ENCODE measurements at regions not wholly inside any gene's neighbourhood (a gene's known extent, or its start where the extent isn't known, plus 50 kb on each side); places are given as distances from the start of the nearest gene placed in this dataset.

- Mint-ChIP-seq H3K4me1 (ENCODE audit: low read depth) (no peaks in the 10 kb centered on the region), H3K9me3 (ENCODE audit: insufficient read depth) (no peaks in the 10 kb centered on the region), H3K4me3 (no peak overlapping the region), H3K27ac (no peak overlapping the region), H3K36me3 (ENCODE audit: low read depth) (no peaks in the 10 kb centered on the region), H3K27me3 (ENCODE audit: low read depth) (peaks cover 10% of the 10 kb centered on the region)
- ChIA-PET CTCF (no interaction called here), POLR2A (no interaction called here)
- no peak for ATAC-seq
- DNase-seq = no peak
Measured at GRCh38 chr13:31914843-31915242, 116.7 kb upstream of the FRY start.

GRCh38 chr13:31918707-31919106 is 112.9 kb upstream of the FRY start:
- Mint-ChIP-seq H3K4me3 (no peak overlapping the region), H3K27ac (no peak overlapping the region), H3K9me3 (ENCODE audit: insufficient read depth) (no peaks in the 10 kb centered on the region), H3K4me1 (ENCODE audit: low read depth) (peaks cover 6% of the 10 kb centered on the region), H3K36me3 (ENCODE audit: low read depth) (no peaks in the 10 kb centered on the region), H3K27me3 (ENCODE audit: low read depth) (peaks cover 12% of the 10 kb centered on the region)
- CTCF ChIA-PET = interaction anchor here (2.5 to 4.8 kb wide), 2 partner anchors 8 to 10 kb away, joined by 10 to 40 read pairs; no protein-coding TSS in a partner anchor
- POLR2A ChIA-PET = interaction anchor here (0.5 to 1.9 kb wide), 2 partner anchors 9 to 396 kb away, joined by 3 to 4 read pairs; partner anchors contain the start of genes BRCA2 and ZAR1L
- ATAC-seq = no peak
- DNase-seq = no peak

- POLR2A ChIA-PET = interaction anchor here (0.5 to 1.9 kb wide), 2 partner anchors 9 to 395 kb away, joined by 3 to 4 read pairs; partner anchors contain the start of genes BRCA2 and ZAR1L
- Mint-ChIP-seq H3K27ac (no peak overlapping the region), H3K4me3 (no peak overlapping the region)
Measured at GRCh38 chr13:31919241-31919640, 112.3 kb upstream of the FRY start.

GRCh38 chr13:31919971-31920726 is 111.4 kb upstream of the FRY start:
- DNase-seq = no peak
- Mint-ChIP-seq H3K4me3 (no peak overlapping the region), H3K4me1 (ENCODE audit: low read depth) (peaks cover 6% of the 10 kb centered on the region), H3K27me3 (ENCODE audit: low read depth) (peaks cover 12% of the 10 kb centered on the region), H3K27ac (no peak overlapping the region), H3K9me3 (ENCODE audit: insufficient read depth) (no peaks in the 10 kb centered on the region), H3K36me3 (ENCODE audit: low read depth) (no peaks in the 10 kb centered on the region)
- ChIA-PET POLR2A (interaction anchor here (1.9 kb wide), 1 partner anchor 395 kb away, joined by 4 read pairs; the partner anchor contains the start of genes BRCA2 and ZAR1L), CTCF (interaction anchor here (0.7 to 4.8 kb wide), 5 partner anchors 9 to 81 kb away, joined by 3 to 40 read pairs (median 4); no protein-coding TSS in a partner anchor)
- ATAC-seq = no peak

More at GRCh38 chr13:31919241-31919640, 112.3 kb upstream of the FRY start:
- ATAC-seq (no peak), DNase-seq (no peak)
- Mint-ChIP-seq H3K4me1 (ENCODE audit: low read depth) (peaks cover 6% of the 10 kb centered on the region), H3K9me3 (ENCODE audit: insufficient read depth) (no peaks in the 10 kb centered on the region), H3K27me3 (ENCODE audit: low read depth) (peaks cover 12% of the 10 kb centered on the region), H3K36me3 (ENCODE audit: low read depth) (no peaks in the 10 kb centered on the region)
- CTCF ChIA-PET = interaction anchor here (1.3 to 4.8 kb wide), 3 partner anchors 9 to 82 kb away, joined by 4 to 40 read pairs (median 10); no protein-coding TSS in a partner anchor

- H3K36me3 Mint-ChIP-seq (ENCODE audit: low read depth) = no peaks in the 10 kb centered on the region
- peaks cover 12% of the 10 kb centered on the region for H3K27me3 Mint-ChIP-seq (ENCODE audit: low read depth)
- DNase-seq (no peak), ATAC-seq (no peak)
- ChIA-PET CTCF (interaction anchor here (4.8 kb wide), 1 partner anchor 11 kb away, joined by 40 read pairs; no protein-coding TSS in a partner anchor), POLR2A (no interaction called here)
- H3K27ac Mint-ChIP-seq = no peak overlapping the region
- no peaks in the 10 kb centered on the region for H3K9me3 Mint-ChIP-seq (ENCODE audit: insufficient read depth)
- peaks cover 6% of the 10 kb centered on the region for H3K4me1 Mint-ChIP-seq (ENCODE audit: low read depth)
- no peak overlapping the region for H3K4me3 Mint-ChIP-seq
Measured at GRCh38 chr13:31920727-31921100, 110.9 kb upstream of the FRY start.

GRCh38 chr13:31922724-31923123 is 108.8 kb upstream of the FRY start:
- Mint-ChIP-seq H3K4me3 (no peak overlapping the region), H3K27ac (no peak overlapping the region), H3K4me1 (ENCODE audit: low read depth) (peaks cover 6% of the 10 kb centered on the region), H3K27me3 (ENCODE audit: low read depth) (peaks cover 15% of the 10 kb centered on the region), H3K36me3 (ENCODE audit: low read depth) (no peaks in the 10 kb centered on the region), H3K9me3 (ENCODE audit: insufficient read depth) (no peaks in the 10 kb centered on the region)
- ChIA-PET POLR2A (no interaction called here), CTCF (no interaction called here)
- ATAC-seq = no peak
- DNase-seq = no peak

- ChIA-PET CTCF (interaction anchor here (1.7 kb wide), 1 partner anchor 13 kb away, joined by 7 read pairs; no protein-coding TSS in a partner anchor), POLR2A (interaction anchor here (0.6 kb wide), 1 partner anchor 1197 kb away, joined by 4 read pairs; no protein-coding TSS in a partner anchor)
- DNase-seq = no peak
- Mint-ChIP-seq H3K4me1 (ENCODE audit: low read depth) (peaks cover 8% of the 10 kb centered on the region), H3K27ac (no peak overlapping the region), H3K27me3 (ENCODE audit: low read depth) (peaks cover 15% of the 10 kb centered on the region), H3K36me3 (ENCODE audit: low read depth) (no peaks in the 10 kb centered on the region), H3K9me3 (ENCODE audit: insufficient read depth) (no peaks in the 10 kb centered on the region), H3K4me3 (no peak overlapping the region)
- ATAC-seq = no peak
Measured at GRCh38 chr13:31923134-31923763, 108.3 kb upstream of the FRY start.

GRCh38 chr13:31925079-31925478 is 106.5 kb upstream of the FRY start:
- H3K27ac Mint-ChIP-seq = no peak overlapping the region
- H3K4me3 Mint-ChIP-seq = no peak overlapping the region
- peaks cover 8% of the 10 kb centered on the region for H3K4me1 Mint-ChIP-seq (ENCODE audit: low read depth)
- ATAC-seq = no peak
- H3K36me3 Mint-ChIP-seq (ENCODE audit: low read depth) = no peaks in the 10 kb centered on the region
- ChIA-PET POLR2A (no interaction called here), CTCF (no interaction called here)
- no peak for DNase-seq
- H3K27me3 Mint-ChIP-seq (ENCODE audit: low read depth) = peaks cover 10% of the 10 kb centered on the region
- no peaks in the 10 kb centered on the region for H3K9me3 Mint-ChIP-seq (ENCODE audit: insufficient read depth)

GRCh38 chr13:31927219-31927653 is 104.3 kb upstream of the FRY start:
- Mint-ChIP-seq H3K4me3 (no peak overlapping the region), H3K4me1 (ENCODE audit: low read depth) (peaks cover 2% of the 10 kb centered on the region), H3K27me3 (ENCODE audit: low read depth) (peaks cover 6% of the 10 kb centered on the region), H3K9me3 (ENCODE audit: insufficient read depth) (no peaks in the 10 kb centered on the region), H3K27ac (no peak overlapping the region), H3K36me3 (ENCODE audit: low read depth) (no peaks in the 10 kb centered on the region)
- ATAC-seq (no peak), DNase-seq (no peak)
- ChIA-PET POLR2A (no interaction called here), CTCF (interaction anchor here (1.5 kb wide), 1 partner anchor 17 kb away, joined by 7 read pairs; no protein-coding TSS in a partner anchor)

- DNase-seq = no peak
- peaks cover 3% of the 10 kb centered on the region for H3K27me3 Mint-ChIP-seq (ENCODE audit: low read depth)
- no peaks in the 10 kb centered on the region for H3K36me3 Mint-ChIP-seq (ENCODE audit: low read depth)
- ATAC-seq = no peak
- CTCF ChIA-PET = interaction anchor here (1.4 to 2.0 kb wide), 3 partner anchors 10 to 19 kb away, joined by 5 to 10 read pairs (median 7); no protein-coding TSS in a partner anchor
- POLR2A ChIA-PET = no interaction called here
- no peaks in the 10 kb centered on the region for H3K9me3 Mint-ChIP-seq (ENCODE audit: insufficient read depth)
- no peak overlapping the region for H3K27ac Mint-ChIP-seq
- H3K4me1 Mint-ChIP-seq (ENCODE audit: low read depth) = peaks cover 2% of the 10 kb centered on the region
- H3K4me3 Mint-ChIP-seq = no peak overlapping the region
Measured at GRCh38 chr13:31929031-31929770, 102.4 kb upstream of the FRY start.

GRCh38 chr13:31930490-31930889 is 101.1 kb upstream of the FRY start:
- CTCF ChIA-PET = interaction anchor here (2.0 to 2.4 kb wide), 2 partner anchors 17 to 20 kb away, joined by 5 to 12 read pairs; no protein-coding TSS in a partner anchor
- Mint-ChIP-seq H3K9me3 (ENCODE audit: insufficient read depth) (no peaks in the 10 kb centered on the region), H3K36me3 (ENCODE audit: low read depth) (no peaks in the 10 kb centered on the region), H3K27me3 (ENCODE audit: low read depth) (peaks cover 3% of the 10 kb centered on the region), H3K4me1 (ENCODE audit: low read depth) (peaks cover 2% of the 10 kb centered on the region), H3K27ac (no peak overlapping the region), H3K4me3 (no peak overlapping the region)
- ATAC-seq (no peak), DNase-seq (no peak)
- POLR2A ChIA-PET = no interaction called here

Measured in activated CD8-positive, alpha-beta T cell treated with anti-CD3 and anti-CD28 coated beads, Interleukin-2, amount 10 ng/mL, durations not matched to agents 7 days and 5 days (primary cell).